GM12878 (cell line): ENCODE measurements at regions not wholly inside any gene's neighbourhood (a gene's known extent, or its start where the extent isn't known, plus 50 kb on each side); places are given as distances from the start of the nearest gene placed in this dataset.

Experiments used
- CHD4 ChIP-seq: fragments of 200-600 bp; sonication (generic); IDR thresholded peaks from 2 replicates; pipeline ENCODE4 v1.6.1; 2016; ENCODE audit warnings: mild to moderate bottlenecking
- CTCF ChIP-seq, 3 experiments: IDR thresholded peaks in 2 of 3; conservative IDR thresholded peaks in 1 of 3; 2 replicates each; pipeline ENCODE4 v1.5.1; 2011; ENCODE audit warnings: low read depth in 3 of 3, low read length in 3 of 3, mild to moderate bottlenecking in 3 of 3, control low read depth in 2 of 3, moderate library complexity in 2 of 3, inconsistent platforms in 1 of 3, mixed read lengths in 1 of 3; ENCODE audit not compliant: control insufficient read depth in 2 of 3, insufficient read depth in 1 of 3; ENCODE audit errors: extremely low read depth in 1 of 3

- TF ChIP-seq CTCF (IDR thresholded peaks at IDR 0.05 in 2 of 3, conservative IDR thresholded peaks at IDR 0.05 in 1 of 3; ENCODE audit: control insufficient read depth in 2 of 3, extremely low read depth in 1 of 3, insufficient read depth in 1 of 3, low read depth in 3 of 3, low read length in 3 of 3) (no peak), CHD4 (no peak)
Observed at GRCh38 chr17:72185564-72185963, 64.7 kb downstream of the SOX9 start.
